ENCODE measurements at regions not wholly inside any gene's neighbourhood (a gene's known extent, or its start where the extent isn't known, plus 50 kb on each side); places are given as distances from the start of the nearest gene placed in this dataset.

DNA sequence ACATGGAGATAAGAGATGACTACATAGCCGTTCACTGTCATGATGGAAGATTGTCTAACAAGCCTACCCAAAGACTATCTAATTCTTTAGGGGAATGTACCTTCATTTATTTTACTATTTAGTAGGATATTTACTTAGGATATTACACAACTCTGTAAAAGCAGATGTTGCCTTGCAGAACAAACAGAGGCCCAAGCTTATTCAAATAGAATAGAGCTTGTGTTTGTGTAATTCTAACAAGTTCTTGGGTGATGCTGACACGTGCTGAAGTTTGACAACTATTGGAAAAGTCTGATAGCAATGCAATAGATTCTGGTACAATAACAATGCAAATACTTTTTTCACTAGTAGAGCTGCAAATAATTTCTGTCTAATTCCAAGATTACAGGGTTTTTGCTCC lies 447.6 kb downstream of the TOX3 start:
- no peak for DNase-seq (ENCODE audit: low read depth in 2 of 2)
- TF ChIP-seq, protein P1, sequence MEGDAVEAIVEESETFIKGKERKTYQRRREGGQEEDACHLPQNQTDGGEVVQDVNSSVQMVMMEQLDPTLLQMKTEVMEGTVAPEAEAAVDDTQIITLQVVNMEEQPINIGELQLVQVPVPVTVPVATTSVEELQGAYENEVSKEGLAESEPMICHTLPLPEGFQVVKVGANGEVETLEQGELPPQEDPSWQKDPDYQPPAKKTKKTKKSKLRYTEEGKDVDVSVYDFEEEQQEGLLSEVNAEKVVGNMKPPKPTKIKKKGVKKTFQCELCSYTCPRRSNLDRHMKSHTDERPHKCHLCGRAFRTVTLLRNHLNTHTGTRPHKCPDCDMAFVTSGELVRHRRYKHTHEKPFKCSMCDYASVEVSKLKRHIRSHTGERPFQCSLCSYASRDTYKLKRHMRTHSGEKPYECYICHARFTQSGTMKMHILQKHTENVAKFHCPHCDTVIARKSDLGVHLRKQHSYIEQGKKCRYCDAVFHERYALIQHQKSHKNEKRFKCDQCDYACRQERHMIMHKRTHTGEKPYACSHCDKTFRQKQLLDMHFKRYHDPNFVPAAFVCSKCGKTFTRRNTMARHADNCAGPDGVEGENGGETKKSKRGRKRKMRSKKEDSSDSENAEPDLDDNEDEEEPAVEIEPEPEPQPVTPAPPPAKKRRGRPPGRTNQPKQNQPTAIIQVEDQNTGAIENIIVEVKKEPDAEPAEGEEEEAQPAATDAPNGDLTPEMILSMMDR (IDR thresholded peaks at IDR 0.05; ENCODE audit: low read depth, low read length), result no peak
- H3K4me3 ChIP-seq (replicated peaks in 1 of 2; ENCODE audit: low read depth in 2 of 2, low read length in 2 of 2), result no peak overlapping the region

GRCh38 chr16:52095471-52095870 lies 451.5 kb downstream of the TOX3 start:
- TF ChIP-seq, protein P1 (IDR thresholded peaks at IDR 0.05; ENCODE audit: low read depth, low read length), result no peak
- H3K4me3 ChIP-seq (replicated peaks in 1 of 2; ENCODE audit: low read depth in 2 of 2, low read length in 2 of 2), result no peak overlapping the region
- DNase-seq (ENCODE audit: low read depth in 2 of 2), result no peak

GRCh38 chr16:52092126-52092525 lies 454.8 kb downstream of the TOX3 start:
- TF ChIP-seq, protein P1 (IDR thresholded peaks at IDR 0.05; ENCODE audit: low read depth, low read length), result no peak
- H3K4me3 ChIP-seq (replicated peaks in 1 of 2; ENCODE audit: low read depth in 2 of 2, low read length in 2 of 2), result no peak overlapping the region
- DNase-seq (ENCODE audit: low read depth in 2 of 2), result no peak

GRCh38 chr16:52090080-52090479 lies 456.9 kb downstream of the TOX3 start:
- TF ChIP-seq, protein P1 (IDR thresholded peaks at IDR 0.05; ENCODE audit: low read depth, low read length), result no peak
- DNase-seq (ENCODE audit: low read depth in 2 of 2), result peak in 1 of 2 donors; percentile 0

GRCh38 chr16:52089476-52089875 lies 457.5 kb downstream of the TOX3 start:
- DNase-seq (ENCODE audit: low read depth in 2 of 2), result no peak
- H3K4me3 ChIP-seq (replicated peaks in 1 of 2; ENCODE audit: low read depth in 2 of 2, low read length in 2 of 2), result no peak overlapping the region
- TF ChIP-seq, protein P1 (IDR thresholded peaks at IDR 0.05; ENCODE audit: low read depth, low read length), result no peak

More at GRCh38 chr16:52090080-52090479, 456.9 kb downstream of the TOX3 start:
- H3K4me3 ChIP-seq (replicated peaks in 1 of 2; ENCODE audit: low read depth in 2 of 2, low read length in 2 of 2), result no peak overlapping the region

DNA sequence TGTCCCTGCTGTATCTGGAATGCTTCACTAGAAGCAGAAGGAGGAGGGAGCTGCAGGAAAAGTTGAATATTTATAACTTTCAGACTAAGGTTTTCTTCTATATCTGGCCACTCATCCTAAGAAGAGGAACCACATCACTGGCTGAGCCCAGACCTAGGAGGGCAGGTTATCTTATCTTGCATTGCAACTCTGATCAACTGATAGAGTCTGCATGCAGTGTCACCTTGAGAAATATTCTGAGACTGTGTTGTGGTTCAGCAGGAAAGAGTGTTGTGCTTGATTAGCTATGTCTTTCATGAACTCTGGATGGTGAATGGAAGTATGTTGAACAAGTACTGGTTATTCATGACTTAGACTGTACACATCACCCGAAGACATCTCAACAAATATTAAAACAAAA lies 460.0 kb downstream of the TOX3 start:
- TF ChIP-seq, protein P1 (IDR thresholded peaks at IDR 0.05; ENCODE audit: low read depth, low read length), result no peak
- no peak for DNase-seq (ENCODE audit: low read depth in 2 of 2)
- no peak overlapping the region for H3K4me3 ChIP-seq (replicated peaks in 1 of 2; ENCODE audit: low read depth in 2 of 2, low read length in 2 of 2)

All from cardiac fibroblast (primary cell).